ENCODE measurements at regions not wholly inside any gene's neighbourhood (a gene's known extent, or its start where the extent isn't known, plus 50 kb on each side); places are given as distances from the start of the nearest gene placed in this dataset.
A peak's percentile ranks its signal among the peaks of the same experiment; 100 is the strongest.
"Not testable (repeated sequence)": the region's sequence is repeated elsewhere in the genome, so short reads cannot be mapped to it uniquely, and the experiment has no call there.

GRCh38 chr3:72272356-72272755, 487.4 kb upstream of the PROK2 start:
- H4K20me1 ChIP-seq = peaks cover 28% of the 10 kb centered on the region
- TF ChIP-seq Cebpa-rat (IDR thresholded peaks at IDR 0.05) = no peak
- H3K27ac ChIP-seq = no peak overlapping the region
- H3K9ac ChIP-seq = no peak overlapping the region
- H3K36me3 ChIP-seq = no peaks in the 10 kb centered on the region
- H3K4me3 ChIP-seq = no peak overlapping the region
- H3K9me3 ChIP-seq = no peaks in the 10 kb centered on the region
- peaks cover 13% of the 10 kb centered on the region for H3K27me3 ChIP-seq
- H3K4me2 ChIP-seq = no peak overlapping the region
- H3K4me1 ChIP-seq = peaks cover 78% of the 10 kb centered on the region

- H3K4me3 ChIP-seq = no peak overlapping the region
- TF ChIP-seq Cebpa-rat (IDR thresholded peaks at IDR 0.05) = no peak
- H3K9me3 ChIP-seq = no peaks in the 10 kb centered on the region
- peaks cover 13% of the 10 kb centered on the region for H3K27me3 ChIP-seq
- peak overlapping the region; percentile 58 for H3K4me2 ChIP-seq
- H4K20me1 ChIP-seq = peaks cover 28% of the 10 kb centered on the region
- H3K4me1 ChIP-seq = peaks cover 78% of the 10 kb centered on the region
- no peaks in the 10 kb centered on the region for H3K36me3 ChIP-seq
- H3K9ac ChIP-seq = no peak overlapping the region
- no peak overlapping the region for H3K27ac ChIP-seq
Measured at GRCh38 chr3:72271923-72272322, 487.0 kb upstream of the PROK2 start.

- H3K4me3 ChIP-seq = no peak overlapping the region
- no peaks in the 10 kb centered on the region for H3K9me3 ChIP-seq
- H3K27me3 ChIP-seq = peaks cover 16% of the 10 kb centered on the region
- H3K4me1 ChIP-seq = peaks cover 84% of the 10 kb centered on the region
- H3K36me3 ChIP-seq = no peaks in the 10 kb centered on the region
- H3K27ac ChIP-seq = no peak overlapping the region
- peak overlapping the region; percentile 58 for H3K4me2 ChIP-seq
- H3K9ac ChIP-seq = no peak overlapping the region
- peaks cover 28% of the 10 kb centered on the region for H4K20me1 ChIP-seq
- TF ChIP-seq Cebpa-rat (IDR thresholded peaks at IDR 0.05) = no peak
Measured at GRCh38 chr3:72271216-72271615, 486.3 kb upstream of the PROK2 start.

GRCh38 chr3:72270730-72271129, 485.8 kb upstream of the PROK2 start:
- no peak overlapping the region for H3K27ac ChIP-seq
- no peak overlapping the region for H3K4me3 ChIP-seq
- H3K4me2 ChIP-seq = peak overlapping the region; percentile 58
- H3K9me3 ChIP-seq = no peaks in the 10 kb centered on the region
- H3K36me3 ChIP-seq = no peaks in the 10 kb centered on the region
- H3K4me1 ChIP-seq = peaks cover 84% of the 10 kb centered on the region
- H4K20me1 ChIP-seq = peaks cover 23% of the 10 kb centered on the region
- H3K9ac ChIP-seq = no peak overlapping the region
- TF ChIP-seq Cebpa-rat (IDR thresholded peaks at IDR 0.05) = no peak
- peaks cover 18% of the 10 kb centered on the region for H3K27me3 ChIP-seq

- Histone ChIP-seq H3K4me2 (peak overlapping the region; percentile 58; the same call in 1 of the 2 replicates), H3K27ac (no peak overlapping the region), H3K9me3 (no peaks in the 10 kb centered on the region), H4K20me1 (peaks cover 17% of the 10 kb centered on the region), H3K36me3 (no peaks in the 10 kb centered on the region), H3K9ac (no peak overlapping the region), H3K4me3 (no peak overlapping the region), H3K4me1 (peaks cover 84% of the 10 kb centered on the region), H3K27me3 (peaks cover 23% of the 10 kb centered on the region)
- TF ChIP-seq Cebpa-rat (IDR thresholded peaks at IDR 0.05) = no peak
Measured at GRCh38 chr3:72270072-72270681, 485.2 kb upstream of the PROK2 start.

- Histone ChIP-seq H3K27ac (no peak overlapping the region), H4K20me1 (peaks cover 10% of the 10 kb centered on the region), H3K4me1 (peaks cover 77% of the 10 kb centered on the region), H3K4me3 (no peak overlapping the region), H3K36me3 (no peaks in the 10 kb centered on the region), H3K9me3 (no peaks in the 10 kb centered on the region), H3K27me3 (peaks cover 23% of the 10 kb centered on the region), H3K4me2 (no peak overlapping the region; the same call in 1 of the 2 replicates), H3K9ac (no peak overlapping the region)
- TF ChIP-seq Cebpa-rat (IDR thresholded peaks at IDR 0.05) = no peak
Measured at GRCh38 chr3:72269475-72269874, 484.5 kb upstream of the PROK2 start.

GRCh38 chr3:72266921-72267524, 482.1 kb upstream of the PROK2 start:
- peaks cover 20% of the 10 kb centered on the region for H3K27me3 ChIP-seq
- peaks cover 57% of the 10 kb centered on the region for H3K4me1 ChIP-seq
- not testable (repeated sequence) for H3K36me3 ChIP-seq, H3K27ac ChIP-seq, H3K9me3 ChIP-seq, H3K9ac ChIP-seq, H4K20me1 ChIP-seq, H3K4me3 ChIP-seq
- H3K4me2 ChIP-seq = peak overlapping the region; percentile 63

GRCh38 chr3:72266016-72266370, 481.0 kb upstream of the PROK2 start:
- no peak overlapping the region for H3K27ac ChIP-seq
- H3K36me3 ChIP-seq = no peaks in the 10 kb centered on the region
- H3K27me3 ChIP-seq = peaks cover 18% of the 10 kb centered on the region
- no peak for TF ChIP-seq Cebpa-rat (IDR thresholded peaks at IDR 0.05)
- no peak overlapping the region for H3K4me3 ChIP-seq
- no peaks in the 10 kb centered on the region for H3K9me3 ChIP-seq
- H3K4me1 ChIP-seq = peaks cover 56% of the 10 kb centered on the region
- H3K9ac ChIP-seq = no peak overlapping the region
- H4K20me1 ChIP-seq = no peaks in the 10 kb centered on the region
- H3K4me2 ChIP-seq = peak overlapping the region; percentile 63; the same call in 1 of the 2 replicates

GRCh38 chr3:72265256-72266015, 480.5 kb upstream of the PROK2 start:
- no peak for TF ChIP-seq Cebpa-rat (IDR thresholded peaks at IDR 0.05)
- H3K9ac ChIP-seq = no peak overlapping the region
- H3K9me3 ChIP-seq = no peaks in the 10 kb centered on the region
- no peaks in the 10 kb centered on the region for H3K36me3 ChIP-seq
- H3K27me3 ChIP-seq = peaks cover 18% of the 10 kb centered on the region
- H4K20me1 ChIP-seq = no peaks in the 10 kb centered on the region
- no peak overlapping the region for H3K27ac ChIP-seq
- no peak overlapping the region for H3K4me2 ChIP-seq
- peaks cover 55% of the 10 kb centered on the region for H3K4me1 ChIP-seq
- no peak overlapping the region for H3K4me3 ChIP-seq

All from BLaER1 (cell line).